WTC11 (cell line): ENCODE measurements at regions not wholly inside any gene's neighbourhood (a gene's known extent, or its start where the extent isn't known, plus 50 kb on each side); places are given as distances from the start of the nearest gene placed in this dataset.

Source experiments
- ATAC-seq: fragments of 200-7000 bp; cut with Tn5 transposase; 2 replicates; pipeline ENCODE4 v1.10.0; 2021; ENCODE audit warnings: mild to moderate bottlenecking, moderate library complexity
- CTCF ChIA-PET: fragments of 300-600 bp; sonication (Branson Sonifier 250); formaldehyde crosslinking; loops from one replicate; lab custom pipeline; 2021; ENCODE audit warnings: antibody characterized with exemption; lab: Charles Lee
- POLR2A ChIA-PET: fragments of 350-600 bp; sonication (Branson Sonifier 250); formaldehyde crosslinking; loops from one replicate; lab custom pipeline; 2021; ENCODE audit warnings: antibody characterized with exemption; lab: Charles Lee
- DNase-seq: peaks from one replicate; pipeline ENCODE4 v3.0.0; 2021; ENCODE audit warnings: low spot score
- H3K27ac Mint-ChIP-seq: 2 replicates; pipeline ENCODE4 v1.8.0; 2021; ENCODE audit warnings: mixed read lengths
- H3K27me3 Mint-ChIP-seq: 2 replicates; pipeline ENCODE4 v1.8.0; 2021; ENCODE audit warnings: low read depth, mild to moderate bottlenecking, moderate library complexity, mixed read lengths
- H3K36me3 Mint-ChIP-seq: 2 replicates; pipeline ENCODE4 v1.8.0; 2021; ENCODE audit warnings: mixed read lengths
- H3K4me1 Mint-ChIP-seq: 2 replicates; pipeline ENCODE4 v1.8.0; 2022; ENCODE audit warnings: mixed read lengths
- H3K4me3 Mint-ChIP-seq: 2 replicates; pipeline ENCODE4 v1.8.0; 2021; ENCODE audit warnings: mild to moderate bottlenecking, moderate library complexity, mixed read lengths
- H3K9me3 Mint-ChIP-seq: 2 replicates; pipeline ENCODE4 v1.8.0; 2021; ENCODE audit warnings: mixed read lengths
- CTCF ChIP-seq: fragments of 200-600 bp; IDR thresholded peaks from 2 replicates; pipeline ENCODE4 v1.8.0; 2022; ENCODE audit warnings: antibody characterized with exemption
- ELF4 ChIP-seq: sonication (generic); formaldehyde crosslinking; IDR thresholded peaks from 2 replicates; pipeline ENCODE4 v1.8.1; 2022; ENCODE audit warnings: low read depth, mild to moderate bottlenecking, moderate library complexity, missing genetic modification reagents
- ESRRA ChIP-seq: sonication (generic); formaldehyde crosslinking; IDR thresholded peaks from 2 replicates; pipeline ENCODE4 v1.8.1; 2022; ENCODE audit warnings: mild to moderate bottlenecking, missing genetic modification reagents, borderline replicate concordance
- MAX ChIP-seq: sonication (generic); formaldehyde crosslinking; IDR thresholded peaks from 2 replicates; pipeline ENCODE4 v1.8.0; 2022; ENCODE audit warnings: mild to moderate bottlenecking, missing genetic modification reagents
- MYBL2 ChIP-seq: sonication (generic); formaldehyde crosslinking; IDR thresholded peaks from 2 replicates; pipeline ENCODE4 v1.8.1; 2023; ENCODE audit warnings: mild to moderate bottlenecking, moderate library complexity, missing genetic modification reagents
- NR2C2 ChIP-seq: sonication (generic); formaldehyde crosslinking; IDR thresholded peaks from 2 replicates; pipeline ENCODE4 v1.8.0; 2022; ENCODE audit warnings: mild to moderate bottlenecking, missing genetic modification reagents
- OVOL2 ChIP-seq: fragments of 250-450 bp; sonication (Bioruptor Pico); IDR thresholded peaks from 2 replicates; pipeline ENCODE4 v1.9.0; 2021; ENCODE audit warnings: mild to moderate bottlenecking, borderline replicate concordance
- PREB ChIP-seq: sonication (generic); formaldehyde crosslinking; IDR thresholded peaks from 2 replicates; pipeline ENCODE4 v1.8.1; 2022; ENCODE audit warnings: mild to moderate bottlenecking, missing genetic modification reagents, moderate library complexity, borderline replicate concordance
- RELA ChIP-seq: sonication (generic); formaldehyde crosslinking; IDR thresholded peaks from 2 replicates; pipeline ENCODE4 v1.8.1; 2022; ENCODE audit warnings: missing genetic modification reagents, mild to moderate bottlenecking, borderline replicate concordance
- SOX15 ChIP-seq: fragments of 250-450 bp; sonication (Bioruptor Pico); IDR thresholded peaks from 2 replicates; pipeline ENCODE4 v1.9.0; 2021; ENCODE audit warnings: mild to moderate bottlenecking
- TEAD1 ChIP-seq: sonication (generic); formaldehyde crosslinking; IDR thresholded peaks from 2 replicates; pipeline ENCODE4 v1.8.0; 2022; ENCODE audit warnings: mild to moderate bottlenecking, missing genetic modification reagents
- ZNF317 ChIP-seq: sonication (generic); formaldehyde crosslinking; IDR thresholded peaks from 2 replicates; pipeline ENCODE4 v1.8.1; 2023; ENCODE audit warnings: low read depth, mild to moderate bottlenecking, moderate library complexity, missing genetic modification reagents, borderline replicate concordance
- ZSCAN18 ChIP-seq: fragments of 250-450 bp; sonication (Bioruptor Pico); IDR thresholded peaks from 2 replicates; pipeline ENCODE4 v2.1.2; 2022; ENCODE audit warnings: mild to moderate bottlenecking, moderate library complexity
- TF ChIP-seq, protein P1 (sequence below): fragments of 250-450 bp; sonication (Bioruptor Pico); IDR thresholded peaks from 2 replicates; pipeline ENCODE4 v1.9.0; 2021; ENCODE audit warnings: mild to moderate bottlenecking
- TF ChIP-seq, protein P2 (sequence below): sonication (generic); formaldehyde crosslinking; IDR thresholded peaks from 2 replicates; pipeline ENCODE4 v1.8.1; 2022; ENCODE audit warnings: mild to moderate bottlenecking, moderate library complexity, missing genetic modification reagents
- TF ChIP-seq, protein P3 (sequence below): sonication (generic); formaldehyde crosslinking; IDR thresholded peaks from 2 replicates; pipeline ENCODE4 v1.8.0; 2022; ENCODE audit warnings: mild to moderate bottlenecking, missing genetic modification reagents

DNA sequence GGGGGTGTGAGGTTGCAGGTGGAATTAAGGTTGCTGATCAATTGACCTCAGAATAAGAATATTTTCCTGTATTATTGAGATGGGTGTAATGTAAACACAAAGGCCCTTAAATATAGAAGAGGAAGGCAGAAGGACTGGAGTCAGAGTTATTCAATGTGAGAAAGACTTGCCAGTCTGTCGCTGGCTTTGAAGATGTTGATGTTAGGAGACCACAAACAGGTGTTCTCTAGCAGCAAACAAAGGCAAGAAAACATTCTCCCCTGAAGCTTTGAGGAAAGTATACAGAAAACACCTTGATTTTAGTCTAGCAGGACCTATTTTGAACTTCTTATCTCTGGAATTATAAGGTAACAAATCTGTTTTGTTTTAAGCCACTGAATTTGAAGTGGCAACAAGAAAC, 138.9 kb upstream of the PTPRK start:
- DNase-seq (no peak), ATAC-seq (no peak)
- no peaks in the 10 kb centered on the region for H3K4me1 Mint-ChIP-seq
- CTCF ChIA-PET, result no interaction called here
- TF ChIP-seq MYBL2 (CRISPR knock-in tag) (no peak), MAX (no peak), TEAD1 (no peak), ELF4 (no peak), ESRRA (CRISPR knock-in tag) (no peak), CTCF (no peak), SOX15 (CRISPR knock-in tag) (no peak), ZSCAN18 (no peak)
- TF ChIP-seq, protein P1, sequence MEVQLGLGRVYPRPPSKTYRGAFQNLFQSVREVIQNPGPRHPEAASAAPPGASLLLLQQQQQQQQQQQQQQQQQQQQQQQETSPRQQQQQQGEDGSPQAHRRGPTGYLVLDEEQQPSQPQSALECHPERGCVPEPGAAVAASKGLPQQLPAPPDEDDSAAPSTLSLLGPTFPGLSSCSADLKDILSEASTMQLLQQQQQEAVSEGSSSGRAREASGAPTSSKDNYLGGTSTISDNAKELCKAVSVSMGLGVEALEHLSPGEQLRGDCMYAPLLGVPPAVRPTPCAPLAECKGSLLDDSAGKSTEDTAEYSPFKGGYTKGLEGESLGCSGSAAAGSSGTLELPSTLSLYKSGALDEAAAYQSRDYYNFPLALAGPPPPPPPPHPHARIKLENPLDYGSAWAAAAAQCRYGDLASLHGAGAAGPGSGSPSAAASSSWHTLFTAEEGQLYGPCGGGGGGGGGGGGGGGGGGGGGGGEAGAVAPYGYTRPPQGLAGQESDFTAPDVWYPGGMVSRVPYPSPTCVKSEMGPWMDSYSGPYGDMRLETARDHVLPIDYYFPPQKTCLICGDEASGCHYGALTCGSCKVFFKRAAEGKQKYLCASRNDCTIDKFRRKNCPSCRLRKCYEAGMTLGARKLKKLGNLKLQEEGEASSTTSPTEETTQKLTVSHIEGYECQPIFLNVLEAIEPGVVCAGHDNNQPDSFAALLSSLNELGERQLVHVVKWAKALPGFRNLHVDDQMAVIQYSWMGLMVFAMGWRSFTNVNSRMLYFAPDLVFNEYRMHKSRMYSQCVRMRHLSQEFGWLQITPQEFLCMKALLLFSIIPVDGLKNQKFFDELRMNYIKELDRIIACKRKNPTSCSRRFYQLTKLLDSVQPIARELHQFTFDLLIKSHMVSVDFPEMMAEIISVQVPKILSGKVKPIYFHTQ (CRISPR knock-in tag), result no peak
- no peak overlapping the region for H3K27ac Mint-ChIP-seq
- H3K4me3 Mint-ChIP-seq, result no peak overlapping the region
- H3K9me3 Mint-ChIP-seq, result peaks cover 2% of the 10 kb centered on the region; the same call in 1 of the 2 replicates
- POLR2A ChIA-PET, result no interaction called here
- H3K36me3 Mint-ChIP-seq, result no peaks in the 10 kb centered on the region
- no peaks in the 10 kb centered on the region for H3K27me3 Mint-ChIP-seq

- TF ChIP-seq ELF4 (no peak), OVOL2 (CRISPR knock-in tag) (no peak), PREB (no peak), ZNF317 (CRISPR knock-in tag) (no peak), RELA (CRISPR knock-in tag) (no peak), NR2C2 (CRISPR knock-in tag) (no peak)
- TF ChIP-seq, protein P2, sequence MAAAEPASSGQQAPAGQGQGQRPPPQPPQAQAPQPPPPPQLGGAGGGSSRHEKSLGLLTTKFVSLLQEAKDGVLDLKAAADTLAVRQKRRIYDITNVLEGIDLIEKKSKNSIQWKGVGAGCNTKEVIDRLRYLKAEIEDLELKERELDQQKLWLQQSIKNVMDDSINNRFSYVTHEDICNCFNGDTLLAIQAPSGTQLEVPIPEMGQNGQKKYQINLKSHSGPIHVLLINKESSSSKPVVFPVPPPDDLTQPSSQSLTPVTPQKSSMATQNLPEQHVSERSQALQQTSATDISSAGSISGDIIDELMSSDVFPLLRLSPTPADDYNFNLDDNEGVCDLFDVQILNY (CRISPR knock-in tag), result no peak
- TF ChIP-seq, protein P3, sequence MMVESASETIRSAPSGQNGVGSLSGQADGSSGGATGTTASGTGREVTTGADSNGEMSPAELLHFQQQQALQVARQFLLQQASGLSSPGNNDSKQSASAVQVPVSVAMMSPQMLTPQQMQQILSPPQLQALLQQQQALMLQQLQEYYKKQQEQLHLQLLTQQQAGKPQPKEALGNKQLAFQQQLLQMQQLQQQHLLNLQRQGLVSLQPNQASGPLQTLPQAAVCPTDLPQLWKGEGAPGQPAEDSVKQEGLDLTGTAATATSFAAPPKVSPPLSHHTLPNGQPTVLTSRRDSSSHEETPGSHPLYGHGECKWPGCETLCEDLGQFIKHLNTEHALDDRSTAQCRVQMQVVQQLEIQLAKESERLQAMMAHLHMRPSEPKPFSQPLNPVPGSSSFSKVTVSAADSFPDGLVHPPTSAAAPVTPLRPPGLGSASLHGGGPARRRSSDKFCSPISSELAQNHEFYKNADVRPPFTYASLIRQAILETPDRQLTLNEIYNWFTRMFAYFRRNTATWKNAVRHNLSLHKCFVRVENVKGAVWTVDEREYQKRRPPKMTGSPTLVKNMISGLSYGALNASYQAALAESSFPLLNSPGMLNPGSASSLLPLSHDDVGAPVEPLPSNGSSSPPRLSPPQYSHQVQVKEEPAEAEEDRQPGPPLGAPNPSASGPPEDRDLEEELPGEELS (CRISPR knock-in tag), result no peak
- no peak overlapping the region for H3K27ac Mint-ChIP-seq
- no peak for ATAC-seq
These were observed 136.8 kb upstream of the PTPRK start for GRCh38 chr6:128657181-128657580.

More at GRCh38 chr6:128657181-128657580, 136.8 kb upstream of the PTPRK start:
- H3K36me3 Mint-ChIP-seq, result no peaks in the 10 kb centered on the region
- POLR2A ChIA-PET, result no interaction called here
- H3K9me3 Mint-ChIP-seq, result peaks cover 4% of the 10 kb centered on the region; the same call in 1 of the 2 replicates
- no peak overlapping the region for H3K4me3 Mint-ChIP-seq
- no peaks in the 10 kb centered on the region for H3K27me3 Mint-ChIP-seq
- H3K4me1 Mint-ChIP-seq, result no peaks in the 10 kb centered on the region
- CTCF ChIA-PET, result no interaction called here
- DNase-seq, result no peak
